Neural progenitor cell (in vitro differentiated cells): ENCODE measurements at regions not wholly inside any gene's neighbourhood (a gene's known extent, or its start where the extent isn't known, plus 50 kb on each side); places are given as distances from the start of the nearest gene placed in this dataset.

Experiments used
- EZH2phosphoT487 ChIP-seq: fragments of 200-600 bp; sonication (generic); IDR thresholded peaks from 2 replicates; pipeline ENCODE4 v1.6.1; 2017; ENCODE audit warnings: antibody characterized with exemption
- TF ChIP-seq, protein P1 (sequence below): fragments of 200-600 bp; sonication (generic); IDR thresholded peaks from 2 replicates; pipeline ENCODE4 v1.5.1; 2017; ENCODE audit warnings: antibody characterized with exemption, mild to moderate bottlenecking

DNA sequence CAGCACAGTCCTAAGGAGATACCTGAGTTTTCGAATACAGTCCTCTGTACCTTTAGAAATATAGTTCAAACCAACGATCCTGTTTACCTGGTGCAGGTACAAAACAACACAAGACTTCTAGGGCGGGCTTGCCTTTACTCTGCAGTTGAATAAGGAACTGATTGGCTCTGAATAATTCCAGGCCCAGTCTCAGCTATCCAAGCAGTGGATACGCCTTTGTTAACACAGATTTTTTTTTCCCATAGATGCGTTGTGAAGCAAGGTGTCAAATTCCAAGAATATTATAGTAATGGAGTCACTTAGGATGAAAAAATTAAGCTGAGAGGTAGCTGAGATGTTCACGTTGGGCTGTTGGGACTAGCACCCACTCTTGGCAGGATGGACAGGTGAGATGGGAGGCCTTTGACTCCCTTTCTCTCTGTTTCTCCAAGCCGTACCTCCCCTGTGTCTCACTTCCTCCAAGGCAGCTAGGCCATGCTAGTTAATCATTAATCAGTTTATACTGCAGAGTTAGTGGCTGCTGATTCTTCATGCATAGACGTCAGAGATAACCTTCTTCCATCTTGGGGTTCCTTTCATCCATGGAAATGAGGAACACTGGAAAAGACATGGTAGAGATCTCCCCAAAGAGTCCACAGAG, 380.8 kb upstream of the ACVR2A start:
- TF ChIP-seq, protein P1, sequence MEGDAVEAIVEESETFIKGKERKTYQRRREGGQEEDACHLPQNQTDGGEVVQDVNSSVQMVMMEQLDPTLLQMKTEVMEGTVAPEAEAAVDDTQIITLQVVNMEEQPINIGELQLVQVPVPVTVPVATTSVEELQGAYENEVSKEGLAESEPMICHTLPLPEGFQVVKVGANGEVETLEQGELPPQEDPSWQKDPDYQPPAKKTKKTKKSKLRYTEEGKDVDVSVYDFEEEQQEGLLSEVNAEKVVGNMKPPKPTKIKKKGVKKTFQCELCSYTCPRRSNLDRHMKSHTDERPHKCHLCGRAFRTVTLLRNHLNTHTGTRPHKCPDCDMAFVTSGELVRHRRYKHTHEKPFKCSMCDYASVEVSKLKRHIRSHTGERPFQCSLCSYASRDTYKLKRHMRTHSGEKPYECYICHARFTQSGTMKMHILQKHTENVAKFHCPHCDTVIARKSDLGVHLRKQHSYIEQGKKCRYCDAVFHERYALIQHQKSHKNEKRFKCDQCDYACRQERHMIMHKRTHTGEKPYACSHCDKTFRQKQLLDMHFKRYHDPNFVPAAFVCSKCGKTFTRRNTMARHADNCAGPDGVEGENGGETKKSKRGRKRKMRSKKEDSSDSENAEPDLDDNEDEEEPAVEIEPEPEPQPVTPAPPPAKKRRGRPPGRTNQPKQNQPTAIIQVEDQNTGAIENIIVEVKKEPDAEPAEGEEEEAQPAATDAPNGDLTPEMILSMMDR: no peak
- TF ChIP-seq EZH2phosphoT487: no peak
